Activated CD4-positive, alpha-beta memory T cell treated with anti-CD3 and anti-CD28 coated beads, Interleukin-2, amount 10 ng/mL, durations not matched to agents 7 days and 5 days (primary cell): ENCODE measurements at regions not wholly inside any gene's neighbourhood (a gene's known extent, or its start where the extent isn't known, plus 50 kb on each side); places are given as distances from the start of the nearest gene placed in this dataset.
"Not testable (repeated sequence)": the region's sequence is repeated elsewhere in the genome, so short reads cannot be mapped to it uniquely, and the experiment has no call there.

ENCODE experiments used
- CTCF ChIA-PET: fragments of 350-600 bp; sonication (Branson Sonifier 250); formaldehyde crosslinking; loops from one replicate; lab custom pipeline; 2021; ENCODE audit warnings: antibody characterized with exemption, inconsistent platforms; lab: Charles Lee
- POLR2A ChIA-PET: fragments of 350-600 bp; sonication (Branson Sonifier 250); formaldehyde crosslinking; loops from one replicate; lab custom pipeline; 2021; ENCODE audit warnings: antibody characterized with exemption; lab: Charles Lee
- DNase-seq: peaks from one replicate; pipeline ENCODE4 v3.0.0-alpha.2; 2020
- H3K27ac Mint-ChIP-seq: one replicate; pipeline ENCODE4 v1.8.0; 2021; ENCODE audit warnings: mild to moderate bottlenecking, mixed read lengths
- H3K27me3 Mint-ChIP-seq: one replicate; pipeline ENCODE4 v1.8.0; 2021; ENCODE audit warnings: mixed read lengths
- H3K36me3 Mint-ChIP-seq: one replicate; pipeline ENCODE4 v1.8.0; 2021; ENCODE audit warnings: low read depth, mixed read lengths
- H3K4me1 Mint-ChIP-seq: one replicate; pipeline ENCODE4 v1.8.0; 2021; ENCODE audit warnings: mixed read lengths
- H3K4me3 Mint-ChIP-seq: one replicate; pipeline ENCODE4 v1.8.0; 2021; ENCODE audit warnings: mild to moderate bottlenecking, mixed read lengths
- H3K9me3 Mint-ChIP-seq: one replicate; pipeline ENCODE4 v1.8.0; 2021; ENCODE audit warnings: mixed read lengths

- Mint-ChIP-seq H3K27me3 (no peaks in the 10 kb centered on the region), H3K4me1 (no peaks in the 10 kb centered on the region), H3K4me3 (no peak overlapping the region), H3K27ac (no peak overlapping the region), H3K36me3 (peaks cover 9% of the 10 kb centered on the region), H3K9me3 (peaks cover 16% of the 10 kb centered on the region)
- ChIA-PET CTCF (no interaction called here), POLR2A (no interaction called here)
- no peak for DNase-seq
Measured at GRCh38 chr12:46647034-46647433, 178.8 kb downstream of the SLC38A4 start.

- CTCF ChIA-PET, H3K4me3 Mint-ChIP-seq, POLR2A ChIA-PET, DNase-seq, H3K27ac Mint-ChIP-seq, H3K4me1 Mint-ChIP-seq: not testable (repeated sequence)
- peaks cover 13% of the 10 kb centered on the region for H3K27me3 Mint-ChIP-seq
- peaks cover 23% of the 10 kb centered on the region for H3K36me3 Mint-ChIP-seq
- peaks cover 41% of the 10 kb centered on the region for H3K9me3 Mint-ChIP-seq
Measured at GRCh38 chr12:46641649-46642048, 184.1 kb downstream of the SLC38A4 start.

GRCh38 chr12:46635818-46636217 lies 190.0 kb downstream of the SLC38A4 start:
- H3K27ac Mint-ChIP-seq: no peak overlapping the region
- POLR2A ChIA-PET: no interaction called here
- H3K36me3 Mint-ChIP-seq: peaks cover 24% of the 10 kb centered on the region
- H3K4me1 Mint-ChIP-seq: no peaks in the 10 kb centered on the region
- peaks cover 9% of the 10 kb centered on the region for H3K27me3 Mint-ChIP-seq
- H3K4me3 Mint-ChIP-seq: no peak overlapping the region
- DNase-seq: no peak
- peaks cover 33% of the 10 kb centered on the region for H3K9me3 Mint-ChIP-seq
- CTCF ChIA-PET: no interaction called here

GRCh38 chr12:46629331-46630229 lies 196.2 kb downstream of the SLC38A4 start:
- ChIA-PET POLR2A (no interaction called here), CTCF (no interaction called here)
- Mint-ChIP-seq H3K9me3 (no peaks in the 10 kb centered on the region), H3K4me3 (no peak overlapping the region), H3K4me1 (no peaks in the 10 kb centered on the region), H3K27me3 (no peaks in the 10 kb centered on the region), H3K36me3 (no peaks in the 10 kb centered on the region), H3K27ac (no peak overlapping the region)
- no peak for DNase-seq

- Mint-ChIP-seq H3K9me3 (no peaks in the 10 kb centered on the region), H3K36me3 (no peaks in the 10 kb centered on the region), H3K27me3 (no peaks in the 10 kb centered on the region), H3K27ac (no peak overlapping the region), H3K4me1 (no peaks in the 10 kb centered on the region), H3K4me3 (no peak overlapping the region)
- CTCF ChIA-PET: no interaction called here
- POLR2A ChIA-PET: no interaction called here
- DNase-seq: no peak
Measured at GRCh38 chr12:46628176-46628575, 197.6 kb downstream of the SLC38A4 start.

- Mint-ChIP-seq H3K9me3 (no peaks in the 10 kb centered on the region), H3K36me3 (no peaks in the 10 kb centered on the region), H3K27ac (no peak overlapping the region), H3K27me3 (no peaks in the 10 kb centered on the region), H3K4me3 (no peak overlapping the region), H3K4me1 (no peaks in the 10 kb centered on the region)
- ChIA-PET POLR2A (no interaction called here), CTCF (no interaction called here)
- no peak for DNase-seq
Measured at GRCh38 chr12:46627686-46628085, 198.1 kb downstream of the SLC38A4 start.

- DNase-seq, H3K27ac Mint-ChIP-seq, H3K4me3 Mint-ChIP-seq, CTCF ChIA-PET, H3K27me3 Mint-ChIP-seq, POLR2A ChIA-PET, H3K4me1 Mint-ChIP-seq: not testable (repeated sequence)
- Mint-ChIP-seq H3K9me3 (peaks cover 12% of the 10 kb centered on the region), H3K36me3 (peaks cover 10% of the 10 kb centered on the region)
Measured at GRCh38 chr12:46619474-46619873, 206.3 kb downstream of the SLC38A4 start.

- peaks cover 14% of the 10 kb centered on the region for H3K9me3 Mint-ChIP-seq
- H3K27me3 Mint-ChIP-seq, POLR2A ChIA-PET, H3K27ac Mint-ChIP-seq, CTCF ChIA-PET, H3K4me1 Mint-ChIP-seq, H3K4me3 Mint-ChIP-seq, DNase-seq: not testable (repeated sequence)
- H3K36me3 Mint-ChIP-seq: peaks cover 17% of the 10 kb centered on the region
Measured at GRCh38 chr12:46617737-46618136, 208.1 kb downstream of the SLC38A4 start.

- DNase-seq: no peak
- no peak overlapping the region for H3K4me3 Mint-ChIP-seq
- H3K36me3 Mint-ChIP-seq: peaks cover 23% of the 10 kb centered on the region
- POLR2A ChIA-PET: no interaction called here
- no peak overlapping the region for H3K27ac Mint-ChIP-seq
- H3K4me1 Mint-ChIP-seq: peaks cover 2% of the 10 kb centered on the region
- CTCF ChIA-PET: no interaction called here
- H3K9me3 Mint-ChIP-seq: peaks cover 18% of the 10 kb centered on the region
- H3K27me3 Mint-ChIP-seq: no peaks in the 10 kb centered on the region
Measured at GRCh38 chr12:46617167-46617566, 208.6 kb downstream of the SLC38A4 start.

- Mint-ChIP-seq H3K4me3 (no peak overlapping the region), H3K27ac (no peak overlapping the region), H3K4me1 (peaks cover 29% of the 10 kb centered on the region), H3K27me3 (no peaks in the 10 kb centered on the region), H3K9me3 (peaks cover 26% of the 10 kb centered on the region), H3K36me3 (peaks cover 41% of the 10 kb centered on the region)
- DNase-seq: no peak
- POLR2A ChIA-PET: no interaction called here
- CTCF ChIA-PET: no interaction called here
Measured at GRCh38 chr12:46610754-46611153, 215.0 kb downstream of the SLC38A4 start.

GRCh38 chr12:46609674-46610073 lies 216.1 kb downstream of the SLC38A4 start:
- ChIA-PET POLR2A (interaction anchor here (0.7 to 1.8 kb wide), 8 partner anchors 14 to 237 kb away, joined by 3 to 8 read pairs (median 4); no protein-coding TSS in a partner anchor), CTCF (interaction anchor here (1.0 to 1.2 kb wide), 2 partner anchors 14 to 24 kb away, joined by 3 read pairs; no protein-coding TSS in a partner anchor)
- Mint-ChIP-seq H3K4me3 (no peak overlapping the region), H3K4me1 (peaks cover 29% of the 10 kb centered on the region), H3K36me3 (peaks cover 41% of the 10 kb centered on the region), H3K27ac (peak overlapping the region; percentile 77), H3K27me3 (no peaks in the 10 kb centered on the region), H3K9me3 (peaks cover 27% of the 10 kb centered on the region)
- no peak for DNase-seq

GRCh38 chr12:46609273-46609623 lies 216.5 kb downstream of the SLC38A4 start:
- Mint-ChIP-seq H3K27ac (peak overlapping the region; percentile 77), H3K36me3 (peaks cover 40% of the 10 kb centered on the region), H3K27me3 (no peaks in the 10 kb centered on the region), H3K4me1 (peaks cover 29% of the 10 kb centered on the region), H3K9me3 (peaks cover 30% of the 10 kb centered on the region), H3K4me3 (no peak overlapping the region)
- peak; percentile 31 for DNase-seq
- POLR2A ChIA-PET: interaction anchor here (0.7 to 1.8 kb wide), 9 partner anchors 13 to 237 kb away, joined by 3 to 8 read pairs (median 4); no protein-coding TSS in a partner anchor
- CTCF ChIA-PET: interaction anchor here (1.0 to 1.2 kb wide), 3 partner anchors 15 to 24 kb away, joined by 3 read pairs; no protein-coding TSS in a partner anchor

GRCh38 chr12:46608431-46609272 lies 217.1 kb downstream of the SLC38A4 start:
- DNase-seq: no peak
- H3K9me3 Mint-ChIP-seq: peaks cover 30% of the 10 kb centered on the region
- H3K27ac Mint-ChIP-seq: peak overlapping the region; percentile 77
- H3K4me1 Mint-ChIP-seq: peaks cover 29% of the 10 kb centered on the region
- no peaks in the 10 kb centered on the region for H3K27me3 Mint-ChIP-seq
- H3K36me3 Mint-ChIP-seq: peaks cover 40% of the 10 kb centered on the region
- no peak overlapping the region for H3K4me3 Mint-ChIP-seq
- ChIA-PET POLR2A (interaction anchor here (0.7 to 1.8 kb wide), 9 partner anchors 13 to 237 kb away, joined by 3 to 8 read pairs (median 4); no protein-coding TSS in a partner anchor), CTCF (interaction anchor here (1.0 to 1.2 kb wide), 3 partner anchors 15 to 23 kb away, joined by 3 read pairs; no protein-coding TSS in a partner anchor)
